Astrocyte of the cerebellum (primary cell): ENCODE measurements at regions not wholly inside any gene's neighbourhood (a gene's known extent, or its start where the extent isn't known, plus 50 kb on each side); places are given as distances from the start of the nearest gene placed in this dataset.
"Not testable (repeated sequence)": the region's sequence is repeated elsewhere in the genome, so short reads cannot be mapped to it uniquely, and the experiment has no call there.

Experiments
- DNase-seq: peaks from one replicate; pipeline ENCODE4 v3.0.0-alpha.2; 2011; ENCODE audit warnings: low read depth
- H3K4me3 ChIP-seq: 2 replicates; pipeline ENCODE4 v1.5.1; 2011; ENCODE audit warnings: mild to moderate bottlenecking, low read depth, low read length, moderate library complexity
- in situ Hi-C: cut with HindIII; loops from 2 replicates; pipeline ENCODE4 v1.10.0; 2017; ENCODE audit warnings: low sequenced_read_pairs
- TF ChIP-seq, protein P1 (sequence below): IDR thresholded peaks from 2 replicates; pipeline ENCODE4 v1.5.1; 2012; ENCODE audit warnings: low read length, low read depth, moderate library complexity, mild to moderate bottlenecking; ENCODE audit errors: missing control alignments

DNA sequence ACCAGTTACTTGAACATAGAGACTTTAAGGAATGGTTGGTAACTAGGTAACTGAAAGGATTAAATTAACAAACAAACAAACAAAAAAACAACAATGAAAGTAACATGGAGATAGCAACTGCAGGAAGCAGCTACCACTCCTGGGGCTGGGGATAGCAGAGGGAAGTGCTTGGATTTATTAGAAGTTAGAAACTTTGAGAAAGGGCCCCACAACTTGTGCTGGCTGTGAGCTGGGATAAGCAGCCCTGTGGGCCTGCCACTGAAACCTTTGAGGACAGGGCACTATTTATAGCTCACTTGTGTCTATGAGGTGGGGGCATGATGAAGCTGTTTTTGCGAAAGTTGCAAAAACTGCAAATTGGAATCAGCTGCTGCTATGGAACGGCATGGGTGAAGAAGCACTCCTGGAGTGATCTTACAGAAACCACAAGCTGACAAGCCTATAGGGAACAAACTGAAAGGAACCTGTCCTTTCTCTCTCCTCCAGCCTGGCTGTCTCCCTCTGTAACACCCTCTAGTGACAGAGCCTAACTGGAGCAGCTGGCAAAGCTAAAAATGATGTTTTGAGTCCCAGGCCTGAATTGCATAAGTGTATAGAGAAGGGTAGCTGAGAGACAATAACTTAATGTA lies 91.4 kb upstream of the RANBP6 start:
- in situ Hi-C loops, result no loop called here
- H3K4me3 ChIP-seq, result no peak overlapping the region
- TF ChIP-seq, protein P1, sequence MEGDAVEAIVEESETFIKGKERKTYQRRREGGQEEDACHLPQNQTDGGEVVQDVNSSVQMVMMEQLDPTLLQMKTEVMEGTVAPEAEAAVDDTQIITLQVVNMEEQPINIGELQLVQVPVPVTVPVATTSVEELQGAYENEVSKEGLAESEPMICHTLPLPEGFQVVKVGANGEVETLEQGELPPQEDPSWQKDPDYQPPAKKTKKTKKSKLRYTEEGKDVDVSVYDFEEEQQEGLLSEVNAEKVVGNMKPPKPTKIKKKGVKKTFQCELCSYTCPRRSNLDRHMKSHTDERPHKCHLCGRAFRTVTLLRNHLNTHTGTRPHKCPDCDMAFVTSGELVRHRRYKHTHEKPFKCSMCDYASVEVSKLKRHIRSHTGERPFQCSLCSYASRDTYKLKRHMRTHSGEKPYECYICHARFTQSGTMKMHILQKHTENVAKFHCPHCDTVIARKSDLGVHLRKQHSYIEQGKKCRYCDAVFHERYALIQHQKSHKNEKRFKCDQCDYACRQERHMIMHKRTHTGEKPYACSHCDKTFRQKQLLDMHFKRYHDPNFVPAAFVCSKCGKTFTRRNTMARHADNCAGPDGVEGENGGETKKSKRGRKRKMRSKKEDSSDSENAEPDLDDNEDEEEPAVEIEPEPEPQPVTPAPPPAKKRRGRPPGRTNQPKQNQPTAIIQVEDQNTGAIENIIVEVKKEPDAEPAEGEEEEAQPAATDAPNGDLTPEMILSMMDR, result peak; percentile 32
- DNase-seq, result no peak

DNA sequence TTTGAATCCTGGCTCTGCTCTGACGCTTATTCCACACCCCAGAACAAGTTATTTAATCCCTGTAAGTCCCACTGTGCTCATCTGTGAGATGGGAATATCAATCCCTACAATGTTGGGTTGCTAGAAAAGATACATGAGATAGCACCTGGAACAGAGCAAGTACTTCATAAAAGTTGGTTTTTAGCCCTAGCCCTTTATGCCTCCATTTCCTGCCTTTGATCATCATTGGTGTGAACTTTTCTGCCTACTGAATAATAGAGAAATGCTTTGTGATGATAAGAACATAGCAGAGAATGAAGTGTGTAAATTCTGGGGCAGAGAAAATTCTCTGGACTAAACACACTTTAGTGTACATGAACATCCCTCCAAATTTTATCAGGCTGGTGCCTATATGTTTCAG lies 90.3 kb upstream of the RANBP6 start:
- in situ Hi-C loops, result no loop called here

DNA sequence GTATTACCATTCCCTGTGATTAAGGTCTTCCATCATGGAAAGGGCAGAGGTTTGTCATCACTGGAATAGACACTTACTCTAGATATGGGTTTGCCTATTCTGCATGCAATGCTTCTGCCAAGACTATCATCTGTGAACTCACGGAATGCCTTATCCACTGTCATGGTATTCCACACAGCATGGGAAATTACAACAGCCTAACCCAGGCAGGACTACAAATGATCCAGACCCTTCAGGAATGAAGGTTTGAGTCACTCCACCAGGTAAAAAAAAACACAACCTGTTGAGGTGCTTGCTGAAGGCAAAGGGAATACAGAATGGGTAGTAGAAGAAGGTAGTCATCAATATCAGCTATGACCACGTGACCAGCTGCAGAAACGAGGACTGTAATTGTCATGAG lies 89.0 kb upstream of the RANBP6 start:
- DNase-seq, H3K4me3 ChIP-seq, in situ Hi-C loops: not testable (repeated sequence)

More for the DNA sequence above, 90.3 kb upstream of the RANBP6 start:
- TF ChIP-seq, protein P1, result no peak
- DNase-seq, result no peak
- no peak overlapping the region for H3K4me3 ChIP-seq

DNA sequence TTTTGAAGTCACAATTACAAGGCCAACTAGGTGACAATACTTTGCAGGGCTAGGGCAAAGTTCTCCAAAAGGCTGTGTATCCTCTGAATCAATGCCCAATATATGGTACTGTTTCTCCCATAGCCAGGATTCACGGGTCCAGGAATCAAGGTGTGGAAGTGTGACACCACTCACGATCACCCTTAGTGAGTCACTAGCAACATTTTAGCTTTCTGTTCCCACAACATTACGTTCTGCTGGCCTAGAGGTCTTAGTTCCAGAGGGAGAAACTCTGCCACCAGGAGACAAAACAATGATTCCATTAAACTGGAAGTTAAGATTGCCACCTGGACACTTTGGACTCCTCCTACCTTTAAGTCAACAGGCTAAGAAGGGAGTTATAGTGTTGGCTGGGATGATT lies 88.5 kb upstream of the RANBP6 start:
- in situ Hi-C loops, DNase-seq, H3K4me3 ChIP-seq: not testable (repeated sequence)

DNA sequence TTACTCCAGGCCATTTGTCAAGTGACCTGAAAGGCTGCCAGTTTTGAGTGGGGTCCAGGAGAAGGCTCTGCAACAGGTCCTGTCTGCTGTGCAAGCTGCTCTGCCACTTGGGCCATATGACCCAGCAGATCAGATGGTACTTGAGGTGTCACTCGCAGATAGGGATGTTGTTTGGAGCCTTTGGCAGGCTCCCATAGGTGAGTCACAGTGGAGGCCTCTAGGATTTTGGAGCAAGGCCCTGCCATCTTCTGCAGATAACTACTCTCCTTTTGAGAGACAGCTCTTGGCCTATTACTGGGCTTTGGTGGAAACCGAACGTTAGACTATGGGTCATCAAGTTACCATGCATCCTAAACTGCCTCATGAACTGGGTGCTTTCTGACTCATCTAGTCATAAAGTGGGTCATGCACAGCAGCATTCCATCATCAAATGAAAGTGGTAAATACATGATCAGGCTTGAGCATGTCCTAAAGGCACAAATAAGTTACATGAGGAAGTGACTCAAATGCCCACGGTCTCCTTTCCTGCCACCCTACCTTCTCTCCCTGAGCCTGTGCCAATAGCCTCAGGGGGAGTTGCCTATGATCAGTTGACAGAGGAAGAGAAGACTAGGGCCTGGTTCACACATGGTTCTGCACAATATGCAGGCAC lies 87.0 kb upstream of the RANBP6 start:
- in situ Hi-C loops, H3K4me3 ChIP-seq, DNase-seq: not testable (repeated sequence)

DNA sequence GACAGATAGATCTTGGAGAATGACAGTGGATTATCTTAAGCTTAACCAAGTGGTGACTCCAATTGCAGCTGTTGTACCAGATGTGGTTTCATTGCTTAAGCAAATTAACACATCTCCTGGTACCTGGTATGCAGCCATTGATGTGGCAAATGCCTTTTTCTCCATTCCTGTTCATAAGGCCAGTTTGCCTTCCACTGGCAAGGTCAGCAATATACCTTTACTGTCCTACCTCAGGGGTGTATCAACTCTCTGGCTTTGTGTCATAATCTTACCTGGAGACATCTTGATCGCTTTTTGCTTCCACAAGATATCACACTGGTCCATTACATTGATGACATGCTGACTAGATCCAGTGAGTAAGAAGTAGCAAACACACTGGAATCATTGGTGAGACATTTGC lies 86.3 kb upstream of the RANBP6 start:
- DNase-seq, in situ Hi-C loops, H3K4me3 ChIP-seq: not testable (repeated sequence)

DNA sequence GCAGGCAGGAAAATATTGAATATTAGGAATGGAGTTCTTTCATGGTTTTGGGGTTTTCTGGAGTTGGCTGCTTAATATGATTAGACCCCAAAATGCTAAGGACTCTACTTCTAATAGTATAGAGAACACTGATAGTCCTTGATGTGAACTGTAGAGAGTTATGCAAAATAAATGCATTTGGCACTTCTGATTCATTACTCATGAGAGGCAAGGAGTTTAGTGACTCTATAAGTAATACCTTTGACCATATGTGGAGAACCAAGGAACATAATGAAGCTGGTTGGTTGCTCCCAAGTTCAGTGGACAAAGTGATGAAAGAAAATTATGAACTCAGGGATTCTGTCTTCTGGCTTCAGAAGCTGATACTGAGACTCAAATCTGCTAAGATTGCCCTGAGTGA lies 83.9 kb upstream of the RANBP6 start:
- in situ Hi-C loops, H3K4me3 ChIP-seq, DNase-seq: not testable (repeated sequence)

DNA sequence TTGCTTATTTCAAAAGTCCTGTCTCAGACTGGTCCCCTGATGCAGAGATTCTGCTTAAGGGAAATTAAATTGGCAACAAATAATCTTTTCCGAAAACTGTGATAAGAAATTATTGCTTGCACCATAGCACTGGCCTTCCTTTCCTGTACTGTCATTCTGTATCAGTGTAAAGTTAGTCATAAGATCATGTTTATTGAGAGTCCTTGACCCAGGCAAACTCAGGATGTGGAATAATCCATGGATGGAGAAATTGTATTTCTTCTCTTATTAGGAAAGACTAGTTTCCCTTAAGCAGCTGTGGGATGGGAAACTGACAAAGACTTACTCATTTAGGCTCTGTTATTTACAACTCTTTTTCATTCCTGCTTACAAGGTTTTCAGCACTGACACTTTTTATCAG lies 83.0 kb upstream of the RANBP6 start:
- in situ Hi-C loops, result no loop called here
- TF ChIP-seq, protein P1, result no peak
- DNase-seq, result no peak
- H3K4me3 ChIP-seq, result no peak overlapping the region

DNA sequence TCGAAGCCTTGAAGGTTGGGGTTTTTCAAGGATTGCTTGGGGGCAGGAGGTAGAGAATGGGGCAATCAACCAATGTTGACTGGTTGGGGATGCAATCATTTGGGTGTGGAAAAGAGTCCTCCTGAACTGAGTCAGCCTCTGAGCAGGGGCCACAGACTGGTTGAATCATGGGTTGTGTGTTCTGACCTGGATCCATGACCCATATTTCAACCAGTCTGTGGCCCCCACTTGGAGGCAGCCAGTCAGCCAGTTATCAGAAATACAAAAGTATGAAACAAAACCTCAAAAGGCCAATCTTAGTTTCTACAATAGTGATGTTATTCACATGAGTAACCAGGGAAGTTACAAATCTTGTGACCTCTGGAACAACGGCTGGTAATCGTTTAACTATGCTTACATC lies 81.4 kb upstream of the RANBP6 start:
- TF ChIP-seq, protein P1, result no peak
- in situ Hi-C loops, result no loop called here
- DNase-seq, result no peak
- H3K4me3 ChIP-seq, result no peak overlapping the region
